ENCODE measurements at regions not wholly inside any gene's neighbourhood (a gene's known extent, or its start where the extent isn't known, plus 50 kb on each side); places are given as distances from the start of the nearest gene placed in this dataset.

GRCh38 chr20:12355185-12355584 lies 437.5 kb downstream of the BTBD3 start (continued):
- no peak for TF ChIP-seq ATF3 (IDR thresholded peaks at IDR 0.05)

GRCh38 chr20:12358006-12358654 lies 440.4 kb downstream of the BTBD3 start:
- DNase-seq (ENCODE audit: low spot score), result no peak
- Histone ChIP-seq H3K4me3 (ENCODE audit: low read depth in 1 of 3, low read length in 3 of 3) (no peak overlapping the region), H3K36me3 (ENCODE audit: control insufficient read depth in 4 of 4, insufficient read depth in 3 of 4, low read depth in 1 of 4, low read length in 3 of 4) (no peaks in the 10 kb centered on the region), H3K9ac (ENCODE audit: low read depth in 1 of 2, low read length in 2 of 2) (no peak overlapping the region), H3K27ac (ENCODE audit: low read depth in 1 of 2, low read length in 2 of 2) (no peak overlapping the region), H3K27me3 (ENCODE audit: control insufficient read depth in 4 of 4, insufficient read depth in 4 of 4, low read length in 3 of 4) (no peaks in the 10 kb centered on the region), H3K4me1 (ENCODE audit: control insufficient read depth in 4 of 4, insufficient read depth in 4 of 4, low read length in 3 of 4) (no peaks in the 10 kb centered on the region), H3K9me3 (ENCODE audit: control insufficient read depth in 4 of 4, low read length in 3 of 4) (no peaks in the 10 kb centered on the region)
- TF ChIP-seq HNF4A (conservative IDR thresholded peaks at IDR 0.05), result no peak
- TF ChIP-seq MAX (IDR thresholded peaks at IDR 0.05), result no peak
- TF ChIP-seq RXRA (IDR thresholded peaks at IDR 0.05), result peak in 1 of 2 donors; percentile 7
- TF ChIP-seq GABPA (IDR thresholded peaks at IDR 0.05 in 1 of 2, conservative IDR thresholded peaks at IDR 0.05 in 1 of 2), result no peak
- no peak for TF ChIP-seq TAF1 (conservative IDR thresholded peaks at IDR 0.05)
- no peak for TF ChIP-seq ATF3 (IDR thresholded peaks at IDR 0.05)
- peak; percentile 54 for TF ChIP-seq CTCF (IDR thresholded peaks at IDR 0.05; ENCODE audit: low read depth, low read length, missing input control)
- TF ChIP-seq JUND (IDR thresholded peaks at IDR 0.05), result no peak
- no peak for TF ChIP-seq REST (IDR thresholded peaks at IDR 0.05)
- TF ChIP-seq RAD21 (IDR thresholded peaks at IDR 0.05), result peak; percentile 69 to 84
- WGBS, result 52% methylated on average over 4 of the region's 4 CpGs

- 83% methylated on average over 2 of the region's 2 CpGs for WGBS
- Histone ChIP-seq H3K27me3 (ENCODE audit: control insufficient read depth in 4 of 4, insufficient read depth in 4 of 4, low read length in 3 of 4) (no peaks in the 10 kb centered on the region), H3K4me3 (ENCODE audit: low read depth in 1 of 3, low read length in 3 of 3) (no peak overlapping the region), H3K9me3 (ENCODE audit: control insufficient read depth in 4 of 4, low read length in 3 of 4) (no peaks in the 10 kb centered on the region), H3K9ac (ENCODE audit: low read depth in 1 of 2, low read length in 2 of 2) (no peak overlapping the region), H3K4me1 (ENCODE audit: control insufficient read depth in 4 of 4, insufficient read depth in 4 of 4, low read length in 3 of 4) (no peaks in the 10 kb centered on the region), H3K36me3 (ENCODE audit: control insufficient read depth in 4 of 4, insufficient read depth in 3 of 4, low read depth in 1 of 4, low read length in 3 of 4) (no peaks in the 10 kb centered on the region), H3K27ac (ENCODE audit: low read depth in 1 of 2, low read length in 2 of 2) (no peak overlapping the region)
- TF ChIP-seq ZBTB33 (IDR thresholded peaks at IDR 0.05), result no peak
- TF ChIP-seq REST (IDR thresholded peaks at IDR 0.05), result no peak
- TF ChIP-seq CTCF (IDR thresholded peaks at IDR 0.05; ENCODE audit: low read depth, low read length, missing input control), result peak; percentile 12
- TF ChIP-seq FOXA1 (IDR thresholded peaks at IDR 0.05), result no peak
- TF ChIP-seq HNF4A (conservative IDR thresholded peaks at IDR 0.05), result no peak
- no peak for TF ChIP-seq JUND (IDR thresholded peaks at IDR 0.05)
- no peak for TF ChIP-seq MAX (IDR thresholded peaks at IDR 0.05)
- DNase-seq (ENCODE audit: low spot score), result no peak
Measured at GRCh38 chr20:12358655-12359009, 440.9 kb downstream of the BTBD3 start.
